ENCODE measurements at regions not wholly inside any gene's neighbourhood (a gene's known extent, or its start where the extent isn't known, plus 50 kb on each side); places are given as distances from the start of the nearest gene placed in this dataset.
"Not testable (repeated sequence)": the region's sequence is repeated elsewhere in the genome, so short reads cannot be mapped to it uniquely, and the experiment has no call there.

GRCh38 chr12:105659355-105660075, 329.0 kb downstream of the C12orf75 start:
- no peak for DNase-seq

- not testable (repeated sequence) for DNase-seq
Measured at GRCh38 chr12:105664765-105665164, 334.3 kb downstream of the C12orf75 start.

- DNase-seq, result no peak
Measured at GRCh38 chr12:105665366-105665765, 334.9 kb downstream of the C12orf75 start.

GRCh38 chr12:105667973-105668743, 337.7 kb downstream of the C12orf75 start:
- no peak for DNase-seq

- no peak for DNase-seq
Measured at GRCh38 chr12:105670672-105671071, 340.2 kb downstream of the C12orf75 start.

GRCh38 chr12:105671720-105672119, 341.2 kb downstream of the C12orf75 start:
- DNase-seq, result peak; percentile 20

- peak; percentile 38 for DNase-seq
Measured at GRCh38 chr12:105672121-105672975, 341.9 kb downstream of the C12orf75 start.

- no peak for DNase-seq
Measured at GRCh38 chr12:105674871-105675699, 344.6 kb downstream of the C12orf75 start.

GRCh38 chr12:105676694-105677093, 346.2 kb downstream of the C12orf75 start:
- no peak for DNase-seq

GRCh38 chr12:105677672-105678071, 347.2 kb downstream of the C12orf75 start:
- no peak for DNase-seq

- no peak for DNase-seq
Measured at GRCh38 chr12:105679982-105680381, 349.5 kb downstream of the C12orf75 start.

- DNase-seq, result no peak
Measured at GRCh38 chr12:105681341-105681740, 350.9 kb downstream of the C12orf75 start.

GRCh38 chr12:105682821-105683220, 352.3 kb downstream of the C12orf75 start:
- not testable (repeated sequence) for DNase-seq

GRCh38 chr12:105683836-105684235, 353.3 kb downstream of the C12orf75 start:
- not testable (repeated sequence) for DNase-seq

GRCh38 chr12:105698075-105698474, 367.6 kb downstream of the C12orf75 start:
- no peak for DNase-seq

GRCh38 chr12:105699209-105699608, 368.7 kb downstream of the C12orf75 start:
- no peak for DNase-seq

GRCh38 chr12:105704787-105705186, 374.3 kb downstream of the C12orf75 start:
- no peak for DNase-seq

- DNase-seq, result no peak
Measured at GRCh38 chr12:105705235-105705634, 374.7 kb downstream of the C12orf75 start.

GRCh38 chr12:105705765-105706164, 375.3 kb downstream of the C12orf75 start:
- DNase-seq, result peak; percentile 85

- DNase-seq, result peak; percentile 72
Measured at GRCh38 chr12:105706321-105706972, 376.0 kb downstream of the C12orf75 start.

- no peak for DNase-seq
Measured at GRCh38 chr12:105706973-105707334, 376.5 kb downstream of the C12orf75 start.

Data from eye (tissue), 1 donor.